ENCODE measurements at regions not wholly inside any gene's neighbourhood (a gene's known extent, or its start where the extent isn't known, plus 50 kb on each side); places are given as distances from the start of the nearest gene placed in this dataset.

- H3K27me3 ChIP-seq = no peaks in the 10 kb centered on the region
- DNase-seq (no peak), ATAC-seq (no peak), FAIRE-seq (no peak)
- no peak for TF ChIP-seq CTCF (IDR thresholded peaks at IDR 0.05)
- H3K4me3 ChIP-seq = no peak overlapping the region
- intact Hi-C loops (cut with DNase I) = no loop called here
- H3K36me3 ChIP-seq = no peaks in the 10 kb centered on the region
- WGBS, 2 donors = 56 to 78% methylated on average over 3 of the region's 3 CpGs
- no peaks in the 10 kb centered on the region for H3K9me3 ChIP-seq
- H3K4me1 ChIP-seq = no peaks in the 10 kb centered on the region
- no peak overlapping the region for H3K27ac ChIP-seq
These were observed 515.9 kb upstream of the SULF2 start for GRCh38 chr20:48301189-48301588.

- no peak for FAIRE-seq
- H3K27ac ChIP-seq = no peak overlapping the region
- no peak overlapping the region for H3K4me3 ChIP-seq
- H3K36me3 ChIP-seq = no peaks in the 10 kb centered on the region
- no peaks in the 10 kb centered on the region for H3K27me3 ChIP-seq
- TF ChIP-seq CTCF (IDR thresholded peaks at IDR 0.05) = no peak
- intact Hi-C loops (cut with DNase I) = no loop called here
- no peaks in the 10 kb centered on the region for H3K4me1 ChIP-seq
- no peak for DNase-seq
- 43 to 53% methylated on average over 1 of the region's 1 CpG for WGBS, 2 donors
- no peaks in the 10 kb centered on the region for H3K9me3 ChIP-seq
- ATAC-seq = no peak
These were observed 515.2 kb upstream of the SULF2 start for GRCh38 chr20:48300529-48300928.

GRCh38 chr20:48298851-48299484 lies 513.7 kb upstream of the SULF2 start:
- no peak for TF ChIP-seq CTCF (IDR thresholded peaks at IDR 0.05)
- H3K27ac ChIP-seq = no peak overlapping the region
- DNase-seq = peak in 3 of 6 donors; percentile 19 to 49 (median 29)
- 50 to 55% methylated on average over 7 of the region's 7 CpGs for WGBS, 2 donors
- H3K4me3 ChIP-seq = no peak overlapping the region
- FAIRE-seq = no peak
- no peaks in the 10 kb centered on the region for H3K27me3 ChIP-seq
- H3K36me3 ChIP-seq = no peaks in the 10 kb centered on the region
- intact Hi-C loops (cut with DNase I) = no loop called here
- peaks cover 0 to 3% (median 0%) of the 10 kb centered on the region in 3 donors for H3K4me1 ChIP-seq
- ATAC-seq = peak; percentile 61 to 82 (median 70)
- no peaks in the 10 kb centered on the region for H3K9me3 ChIP-seq

GRCh38 chr20:48298433-48298832 lies 513.2 kb upstream of the SULF2 start:
- H3K27me3 ChIP-seq = no peaks in the 10 kb centered on the region
- no peak for DNase-seq
- H3K4me1 ChIP-seq = peaks cover 0 to 3% (median 0%) of the 10 kb centered on the region in 3 donors
- no peak for TF ChIP-seq CTCF (IDR thresholded peaks at IDR 0.05)
- FAIRE-seq = no peak
- no peak overlapping the region for H3K27ac ChIP-seq
- H3K9me3 ChIP-seq = no peaks in the 10 kb centered on the region
- intact Hi-C loops (cut with DNase I) = no loop called here
- no peaks in the 10 kb centered on the region for H3K36me3 ChIP-seq
- ATAC-seq = no peak
- no peak overlapping the region for H3K4me3 ChIP-seq

- peaks cover 0 to 3% (median 0%) of the 10 kb centered on the region in 3 donors for H3K4me1 ChIP-seq
- TF ChIP-seq CTCF (IDR thresholded peaks at IDR 0.05) = no peak
- DNase-seq (no peak), FAIRE-seq (no peak), ATAC-seq (no peak)
- peak overlapping the region in 1 of 4 donors; percentile 2 for H3K27ac ChIP-seq
- 35 to 43% methylated on average over 6 of the region's 6 CpGs for WGBS, 2 donors
- intact Hi-C loops (cut with DNase I) = no loop called here
- H3K27me3 ChIP-seq = no peaks in the 10 kb centered on the region
- no peak overlapping the region for H3K4me3 ChIP-seq
- H3K36me3 ChIP-seq = no peaks in the 10 kb centered on the region
- no peaks in the 10 kb centered on the region for H3K9me3 ChIP-seq
These were observed 510.7 kb upstream of the SULF2 start for GRCh38 chr20:48295966-48296421.
